ENCODE measurements at regions not wholly inside any gene's neighbourhood (a gene's known extent, or its start where the extent isn't known, plus 50 kb on each side); places are given as distances from the start of the nearest gene placed in this dataset.
A peak's percentile ranks its signal among the peaks of the same experiment; 100 is the strongest.

DNA sequence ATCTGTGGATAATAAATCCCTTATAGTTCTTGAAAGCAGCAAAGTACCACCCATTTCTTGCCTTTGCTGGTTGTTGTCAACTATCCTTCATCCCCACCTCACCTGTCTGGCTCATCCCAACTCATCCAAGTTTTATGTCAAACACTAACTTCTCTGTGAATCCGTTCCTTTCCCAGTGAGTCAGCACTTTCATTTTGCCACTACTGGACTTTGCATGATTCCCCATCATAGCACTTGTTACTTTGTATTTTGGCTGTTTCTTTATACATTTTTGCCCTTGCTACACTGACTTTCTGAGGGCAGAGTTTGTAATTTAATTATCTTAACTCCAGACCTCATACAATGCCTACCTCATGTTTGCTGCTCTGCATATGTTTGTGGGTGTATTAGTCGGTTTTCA lies 90.8 kb upstream of the RORA start:
- H3K4me1 ChIP-seq (ENCODE audit: control insufficient read depth in 5 of 5, insufficient read depth in 5 of 5, low read length in 5 of 5): peaks cover 0 to 15% (median 0%) of the 10 kb centered on the region in 5 donors

DNA sequence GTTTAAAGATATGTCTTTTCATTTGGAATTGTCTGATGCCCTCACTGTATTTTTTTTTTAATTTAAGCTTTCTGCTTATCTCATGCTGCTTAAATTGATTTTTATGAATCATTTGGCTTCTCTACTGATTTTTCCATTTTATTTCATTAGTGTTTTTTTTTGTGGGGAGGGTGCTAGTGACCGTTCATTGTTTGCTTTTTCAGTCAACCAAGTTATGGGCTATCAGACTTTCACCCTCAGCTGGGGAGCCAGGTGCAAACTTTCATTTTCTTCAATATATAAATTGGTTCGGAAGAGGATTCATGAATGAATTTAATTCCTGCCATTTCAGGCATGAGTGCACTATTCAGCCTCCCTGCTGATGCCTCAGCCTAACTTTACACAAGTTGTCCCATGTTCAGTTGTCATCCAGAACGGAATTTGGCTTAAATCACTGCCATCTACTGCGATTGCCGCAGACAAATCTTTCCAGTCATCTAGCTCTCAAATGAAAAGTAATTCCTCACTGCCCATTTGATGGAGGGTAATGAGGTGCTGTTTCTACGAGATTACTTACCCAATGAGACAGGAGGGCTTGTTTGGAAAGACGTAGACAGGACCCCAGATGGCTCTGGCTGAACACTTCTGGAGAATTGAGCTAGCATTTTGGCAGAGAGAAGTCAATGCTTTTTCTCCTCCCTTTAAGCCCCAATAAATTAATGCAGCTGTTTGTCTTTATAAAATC lies 89.9 kb upstream of the RORA start:
- Histone ChIP-seq H3K27ac (ENCODE audit: low read depth in 1 of 2, low read length in 1 of 2) (no peak overlapping the region), H3K9ac (ENCODE audit: insufficient read depth in 1 of 2, low read length in 2 of 2) (no peak overlapping the region), H3K4me3 (no peak overlapping the region), H3K27me3 (ENCODE audit: control insufficient read depth in 3 of 3, insufficient read depth in 3 of 3, low read length in 2 of 3) (peaks cover 0 to 6% (median 0%) of the 10 kb centered on the region in 3 donors), H3K4me1 (ENCODE audit: control insufficient read depth in 5 of 5, insufficient read depth in 5 of 5, low read length in 5 of 5) (peaks cover 0 to 15% (median 0%) of the 10 kb centered on the region in 5 donors), H3K9me3 (ENCODE audit: control insufficient read depth in 4 of 4, insufficient read depth in 3 of 4, low read length in 3 of 4) (peaks cover 0 to 1% (median 0%) of the 10 kb centered on the region in 4 donors), H3K36me3 (ENCODE audit: control insufficient read depth in 4 of 4, insufficient read depth in 4 of 4, low read length in 4 of 4) (no peaks in the 10 kb centered on the region)
- peak; percentile 31 to 90 (median 84) for DNase-seq
- TF ChIP-seq, protein P1, sequence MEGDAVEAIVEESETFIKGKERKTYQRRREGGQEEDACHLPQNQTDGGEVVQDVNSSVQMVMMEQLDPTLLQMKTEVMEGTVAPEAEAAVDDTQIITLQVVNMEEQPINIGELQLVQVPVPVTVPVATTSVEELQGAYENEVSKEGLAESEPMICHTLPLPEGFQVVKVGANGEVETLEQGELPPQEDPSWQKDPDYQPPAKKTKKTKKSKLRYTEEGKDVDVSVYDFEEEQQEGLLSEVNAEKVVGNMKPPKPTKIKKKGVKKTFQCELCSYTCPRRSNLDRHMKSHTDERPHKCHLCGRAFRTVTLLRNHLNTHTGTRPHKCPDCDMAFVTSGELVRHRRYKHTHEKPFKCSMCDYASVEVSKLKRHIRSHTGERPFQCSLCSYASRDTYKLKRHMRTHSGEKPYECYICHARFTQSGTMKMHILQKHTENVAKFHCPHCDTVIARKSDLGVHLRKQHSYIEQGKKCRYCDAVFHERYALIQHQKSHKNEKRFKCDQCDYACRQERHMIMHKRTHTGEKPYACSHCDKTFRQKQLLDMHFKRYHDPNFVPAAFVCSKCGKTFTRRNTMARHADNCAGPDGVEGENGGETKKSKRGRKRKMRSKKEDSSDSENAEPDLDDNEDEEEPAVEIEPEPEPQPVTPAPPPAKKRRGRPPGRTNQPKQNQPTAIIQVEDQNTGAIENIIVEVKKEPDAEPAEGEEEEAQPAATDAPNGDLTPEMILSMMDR (IDR thresholded peaks at IDR 0.05; ENCODE audit: control extremely low read depth, extremely low read depth): no peak
- WGBS, 2 donors: 69 to 75% methylated on average over 7 of the region's 7 CpGs
- ATAC-seq (ENCODE audit: insufficient read depth, low FRiP score): no peak

More for the DNA sequence above, 90.8 kb upstream of the RORA start:
- TF ChIP-seq, protein P1 (IDR thresholded peaks at IDR 0.05; ENCODE audit: control extremely low read depth, extremely low read depth): no peak
- no peak overlapping the region for H3K27ac ChIP-seq (ENCODE audit: low read depth in 1 of 2, low read length in 1 of 2)
- no peak overlapping the region for H3K4me3 ChIP-seq
- H3K36me3 ChIP-seq (ENCODE audit: control insufficient read depth in 4 of 4, insufficient read depth in 4 of 4, low read length in 4 of 4): no peaks in the 10 kb centered on the region
- H3K27me3 ChIP-seq (ENCODE audit: control insufficient read depth in 3 of 3, insufficient read depth in 3 of 3, low read length in 2 of 3): peaks cover 0 to 6% (median 0%) of the 10 kb centered on the region in 3 donors
- ATAC-seq (ENCODE audit: insufficient read depth, low FRiP score) (no peak), DNase-seq (no peak)
- H3K9ac ChIP-seq (ENCODE audit: insufficient read depth in 1 of 2, low read length in 2 of 2): no peak overlapping the region
- 83% methylated on average over 2 of the region's 2 CpGs for WGBS, 2 donors
- peaks cover 0 to 3% (median under 1%) of the 10 kb centered on the region in 4 donors for H3K9me3 ChIP-seq (ENCODE audit: control insufficient read depth in 4 of 4, insufficient read depth in 3 of 4, low read length in 3 of 4)

DNA sequence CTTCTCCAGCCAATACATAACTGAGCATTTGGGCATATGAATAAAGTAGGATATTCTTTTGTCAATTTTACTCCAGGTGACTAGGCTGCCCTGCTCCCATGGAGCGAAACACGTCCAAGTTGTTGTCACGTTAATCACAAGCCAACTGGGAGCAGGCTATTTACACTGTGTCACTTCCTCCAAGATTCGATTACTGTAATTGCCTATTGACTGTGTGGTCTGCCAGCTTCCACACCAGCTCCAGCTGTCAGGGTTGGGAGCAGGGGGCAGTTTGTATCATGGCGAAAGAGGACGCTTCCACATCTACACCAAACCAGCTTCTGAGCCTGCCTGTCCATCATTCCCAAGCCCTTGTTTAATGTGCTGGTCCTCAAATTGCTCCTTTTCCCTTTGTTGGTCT lies 89.2 kb upstream of the RORA start:
- ATAC-seq (ENCODE audit: insufficient read depth, low FRiP score) (no peak), DNase-seq (no peak)
- H3K9ac ChIP-seq (ENCODE audit: insufficient read depth in 1 of 2, low read length in 2 of 2): no peak overlapping the region
- H3K9me3 ChIP-seq (ENCODE audit: control insufficient read depth in 4 of 4, insufficient read depth in 3 of 4, low read length in 3 of 4): peaks cover 0 to 1% (median 0%) of the 10 kb centered on the region in 4 donors
- H3K27ac ChIP-seq (ENCODE audit: low read depth in 1 of 2, low read length in 1 of 2): no peak overlapping the region
- H3K27me3 ChIP-seq (ENCODE audit: control insufficient read depth in 3 of 3, insufficient read depth in 3 of 3, low read length in 2 of 3): peaks cover 0 to 6% (median 0%) of the 10 kb centered on the region in 3 donors
- whole genome bisulfite sequencing, 2 donors: 68 to 74% methylated on average over 6 of the region's 6 CpGs
- H3K4me3 ChIP-seq: no peak overlapping the region
- no peaks in the 10 kb centered on the region for H3K36me3 ChIP-seq (ENCODE audit: control insufficient read depth in 4 of 4, insufficient read depth in 4 of 4, low read length in 4 of 4)
- H3K4me1 ChIP-seq (ENCODE audit: control insufficient read depth in 5 of 5, insufficient read depth in 5 of 5, low read length in 5 of 5): peaks cover 0 to 15% (median 0%) of the 10 kb centered on the region in 5 donors
- TF ChIP-seq, protein P1 (IDR thresholded peaks at IDR 0.05; ENCODE audit: control extremely low read depth, extremely low read depth): no peak

Data from lung (tissue), 11 donors.